Left lung (tissue), 4 donors: ENCODE measurements at regions not wholly inside any gene's neighbourhood (a gene's known extent, or its start where the extent isn't known, plus 50 kb on each side); places are given as distances from the start of the nearest gene placed in this dataset.
"Not testable (repeated sequence)": the region's sequence is repeated elsewhere in the genome, so short reads cannot be mapped to it uniquely, and the experiment has no call there.

Experiments
- ATAC-seq: fragments of 200-7000 bp; cut with Tn5 transposase; one replicate; pipeline ENCODE4 v1.9.1; 2020; ENCODE audit warnings: moderate library complexity
- DNase-seq, 4 donors: peaks; one replicate each; pipeline ENCODE4 v3.0.0-alpha.2; 2013 to 2020
- H3K27ac ChIP-seq, 2 donors: fragments of 200-600 bp; sonication (generic) in 1 of 2; one replicate each; pipeline versions ENCODE4 v1.5.0 to v1.8.0; 2020 to 2021
- H3K27me3 ChIP-seq, 2 donors: fragments of 200-600 bp; sonication (generic) in 1 of 2; one replicate each; pipeline versions ENCODE4 v1.5.0 to v1.8.0; 2020 to 2021
- H3K36me3 ChIP-seq, 2 donors: fragments of 200-600 bp; sonication (generic) in 1 of 2; one replicate each; pipeline versions ENCODE4 v1.5.0 to v1.8.0; 2020 to 2021
- H3K4me1 ChIP-seq, 2 donors: fragments of 200-600 bp; one replicate each; pipeline ENCODE4 v1.8.0; 2021
- H3K4me3 ChIP-seq, 2 donors: fragments of 200-600 bp; sonication (generic) in 1 of 2; one replicate each; pipeline versions ENCODE4 v1.5.0 to v1.8.0; 2020 to 2021; ENCODE audit warnings: mild to moderate bottlenecking in 1 of 2
- H3K9me3 ChIP-seq, 2 donors: fragments of 200-600 bp; sonication (generic) in 1 of 2; one replicate each; pipeline versions ENCODE4 v1.5.0 to v1.8.0; 2020 to 2021
- CTCF ChIP-seq, 2 donors: fragments of 200-600 bp; sonication (generic) in 1 of 2; IDR thresholded peaks; one replicate each; pipeline versions ENCODE4 v1.5.0 to v1.8.0; 2021; ENCODE audit warnings: antibody characterized with exemption in 2 of 2
- intact Hi-C, 2 donors: fragments of 100-400 bp; cut with DNase I; formaldehyde crosslinking; loops; one replicate each; pipeline versions ENCODE4 v1.11.2 to v1.14.2; 2022
- donor health status: DM: no; HTN: yes; CAD: no.
- donor health status: DM: no; HTN: no; CAD: no.

GRCh38 chr6:79138146-79138545 lies 60.1 kb upstream of the PHIP start:
- TF ChIP-seq CTCF (IDR thresholded peaks at IDR 0.05): no peak
- no peak overlapping the region for H3K27ac ChIP-seq
- DNase-seq (no peak), ATAC-seq (no peak)
- H3K27me3 ChIP-seq: no peaks in the 10 kb centered on the region
- intact Hi-C loops: no loop called here
- no peak overlapping the region for H3K4me3 ChIP-seq
- H3K9me3 ChIP-seq: peaks cover 0 to 31% of the 10 kb centered on the region in 2 donors
- no peaks in the 10 kb centered on the region for H3K36me3 ChIP-seq
- H3K4me1 ChIP-seq: no peaks in the 10 kb centered on the region

- no peak overlapping the region for H3K27ac ChIP-seq
- no peaks in the 10 kb centered on the region for H3K36me3 ChIP-seq
- TF ChIP-seq CTCF (IDR thresholded peaks at IDR 0.05): no peak
- peaks cover 0 to 33% of the 10 kb centered on the region in 2 donors for H3K9me3 ChIP-seq
- no peaks in the 10 kb centered on the region for H3K4me1 ChIP-seq
- DNase-seq (no peak), ATAC-seq (no peak)
- no peak overlapping the region for H3K4me3 ChIP-seq
- intact Hi-C loops: no loop called here
- no peaks in the 10 kb centered on the region for H3K27me3 ChIP-seq
Measured at GRCh38 chr6:79137671-79138070, 59.6 kb upstream of the PHIP start.

- no peak for ATAC-seq
Measured at GRCh38 chr6:79135973-79136470, 58.0 kb upstream of the PHIP start.

GRCh38 chr6:79134699-79135474 lies 56.8 kb upstream of the PHIP start:
- H3K27me3 ChIP-seq: no peaks in the 10 kb centered on the region
- no peaks in the 10 kb centered on the region for H3K4me1 ChIP-seq
- DNase-seq: peak in 1 of 4 donors; percentile 1
- no peak overlapping the region for H3K4me3 ChIP-seq
- H3K36me3 ChIP-seq: no peaks in the 10 kb centered on the region
- H3K27ac ChIP-seq: no peak overlapping the region
- no peak for ATAC-seq
- intact Hi-C loops: no loop called here
- TF ChIP-seq CTCF (IDR thresholded peaks at IDR 0.05): no peak
- H3K9me3 ChIP-seq: peaks cover 0 to 33% of the 10 kb centered on the region in 2 donors

More at GRCh38 chr6:79135973-79136470, 58.0 kb upstream of the PHIP start:
- intact Hi-C loops: no loop called here
- no peak overlapping the region for H3K27ac ChIP-seq
- no peaks in the 10 kb centered on the region for H3K36me3 ChIP-seq
- H3K27me3 ChIP-seq: no peaks in the 10 kb centered on the region
- H3K4me1 ChIP-seq: no peaks in the 10 kb centered on the region
- no peak overlapping the region for H3K4me3 ChIP-seq
- H3K9me3 ChIP-seq: peaks cover 0 to 33% of the 10 kb centered on the region in 2 donors
- DNase-seq: no peak
- no peak for TF ChIP-seq CTCF (IDR thresholded peaks at IDR 0.05)

- DNase-seq: no peak
- Histone ChIP-seq H3K27ac (no peak overlapping the region), H3K27me3 (no peaks in the 10 kb centered on the region), H3K4me3 (no peak overlapping the region), H3K4me1 (no peaks in the 10 kb centered on the region), H3K36me3 (no peaks in the 10 kb centered on the region), H3K9me3 (peaks cover 0 to 33% of the 10 kb centered on the region in 2 donors)
- no peak for TF ChIP-seq CTCF (IDR thresholded peaks at IDR 0.05)
- ATAC-seq: no peak
- intact Hi-C loops: no loop called here
Measured at GRCh38 chr6:79133173-79133572, 55.1 kb upstream of the PHIP start.

- peaks cover 0 to 27% of the 10 kb centered on the region in 2 donors for H3K9me3 ChIP-seq
- H3K27ac ChIP-seq, H3K4me1 ChIP-seq, H3K27me3 ChIP-seq, ATAC-seq, DNase-seq, H3K36me3 ChIP-seq, H3K4me3 ChIP-seq, intact Hi-C loops: not testable (repeated sequence)
Measured at GRCh38 chr6:79131220-79131619, 53.2 kb upstream of the PHIP start.
